DOHH2 (cell line): ENCODE measurements at regions not wholly inside any gene's neighbourhood (a gene's known extent, or its start where the extent isn't known, plus 50 kb on each side); places are given as distances from the start of the nearest gene placed in this dataset.

ENCODE experiments used
- H3F3A ChIP-seq: fragments of 200-600 bp; sonication (generic), shearing (Covaris generic); 2 replicates; pipeline ENCODE4 v1.6.0; 2016; ENCODE audit warnings: antibody characterized with exemption, mild to moderate bottlenecking; ENCODE audit not compliant: control insufficient read depth, insufficient read depth
- H3K27ac ChIP-seq: fragments of 200-600 bp; sonication (generic); 2 replicates; pipeline ENCODE4 v1.5.1; 2014; ENCODE audit warnings: low read depth, mild to moderate bottlenecking, low read length, moderate library complexity
- H3K27me3 ChIP-seq: fragments of 200-600 bp; sonication (generic); 2 replicates; pipeline ENCODE4 v1.6.1; 2014; ENCODE audit warnings: mild to moderate bottlenecking, low read length, mixed read lengths; ENCODE audit not compliant: control insufficient read depth
- H3K36me3 ChIP-seq: fragments of 200-600 bp; sonication (generic); 2 replicates; pipeline ENCODE4 v1.6.1; 2014; ENCODE audit warnings: mild to moderate bottlenecking, low read length, moderate library complexity, mixed read lengths; ENCODE audit not compliant: control insufficient read depth
- H3K4me1 ChIP-seq: fragments of 200-600 bp; sonication (generic); 2 replicates; pipeline ENCODE4 v1.6.1; 2014; ENCODE audit warnings: mild to moderate bottlenecking, low read length, mixed read lengths; ENCODE audit not compliant: control insufficient read depth
- H3K4me2 ChIP-seq: fragments of 200-600 bp; sonication (generic); 2 replicates; pipeline ENCODE4 v1.6.0; 2014; ENCODE audit warnings: mild to moderate bottlenecking, low read length, moderate library complexity
- H3K4me3 ChIP-seq: fragments of 200-600 bp; sonication (generic); 2 replicates; pipeline ENCODE4 v1.5.1; 2014; ENCODE audit warnings: mild to moderate bottlenecking, low read length, mixed read lengths
- H3K79me2 ChIP-seq: fragments of 200-600 bp; sonication (generic); 2 replicates; pipeline ENCODE4 v1.6.1; 2014; ENCODE audit warnings: mild to moderate bottlenecking, low read length, mixed read lengths; ENCODE audit not compliant: control insufficient read depth
- H3K9me2 ChIP-seq: fragments of 200-600 bp; sonication (generic); replicated peaks from 2 replicates; pipeline ENCODE4 v1.6.1; 2014; ENCODE audit warnings: mild to moderate bottlenecking, low read length, mixed read lengths; ENCODE audit not compliant: control insufficient read depth
- H3K9me3 ChIP-seq: fragments of 200-600 bp; sonication (generic); 2 replicates; pipeline ENCODE4 v1.6.1; 2014; ENCODE audit warnings: antibody characterized with exemption, low read length, mixed read lengths; ENCODE audit not compliant: control insufficient read depth, insufficient read depth
- H4K20me1 ChIP-seq: fragments of 200-600 bp; sonication (generic); 2 replicates; pipeline ENCODE4 v1.6.0; 2014; ENCODE audit warnings: low read depth, mild to moderate bottlenecking, antibody characterized with exemption, low read length, moderate library complexity; ENCODE audit not compliant: control insufficient read depth, insufficient read depth
- CTCF ChIP-seq: fragments of 200-600 bp; sonication (generic); IDR thresholded peaks from one replicate; pipeline ENCODE4 v1.5.1; 2014; ENCODE audit warnings: antibody characterized with exemption, mild to moderate bottlenecking, low read depth, low read length; ENCODE audit not compliant: poor library complexity, severe bottlenecking
- EZH2phosphoT487 ChIP-seq: fragments of 200-600 bp; sonication (generic); IDR thresholded peaks from 2 replicates; pipeline ENCODE4 v1.6.1; 2017; ENCODE audit warnings: borderline replicate concordance, mild to moderate bottlenecking, antibody characterized with exemption, low read length, moderate library complexity, mixed read lengths

- Histone ChIP-seq H3K4me2 (no peak overlapping the region), H3K36me3 (no peaks in the 10 kb centered on the region), H3K9me3 (no peaks in the 10 kb centered on the region), H3K27me3 (no peaks in the 10 kb centered on the region), H3K4me1 (no peaks in the 10 kb centered on the region), H4K20me1 (no peaks in the 10 kb centered on the region), H3F3A (no peaks in the 10 kb centered on the region), H3K27ac (no peak overlapping the region), H3K4me3 (no peak overlapping the region), H3K9me2 (no peaks in the 10 kb centered on the region), H3K79me2 (no peaks in the 10 kb centered on the region)
- TF ChIP-seq CTCF (no peak), EZH2phosphoT487 (no peak)
These were observed 181.6 kb downstream of the PCDH7 start for GRCh38 chr4:30901461-30902451.

- H4K20me1 ChIP-seq, result no peaks in the 10 kb centered on the region
- no peak overlapping the region for H3K27ac ChIP-seq
- H3K27me3 ChIP-seq, result no peaks in the 10 kb centered on the region
- TF ChIP-seq CTCF, result no peak
- TF ChIP-seq EZH2phosphoT487, result no peak
- no peak overlapping the region for H3K4me3 ChIP-seq
- H3K4me2 ChIP-seq, result no peak overlapping the region
- H3K79me2 ChIP-seq, result no peaks in the 10 kb centered on the region
- no peaks in the 10 kb centered on the region for H3F3A ChIP-seq
- no peaks in the 10 kb centered on the region for H3K36me3 ChIP-seq
- H3K4me1 ChIP-seq, result no peaks in the 10 kb centered on the region
- no peaks in the 10 kb centered on the region for H3K9me3 ChIP-seq
- H3K9me2 ChIP-seq, result no peaks in the 10 kb centered on the region
These were observed 183.5 kb downstream of the PCDH7 start for GRCh38 chr4:30903502-30904214.

- no peak for TF ChIP-seq EZH2phosphoT487
- no peaks in the 10 kb centered on the region for H4K20me1 ChIP-seq
- H3K27ac ChIP-seq, result no peak overlapping the region
- H3K27me3 ChIP-seq, result no peaks in the 10 kb centered on the region
- H3K9me2 ChIP-seq, result no peaks in the 10 kb centered on the region
- H3K4me3 ChIP-seq, result no peak overlapping the region
- no peaks in the 10 kb centered on the region for H3K4me1 ChIP-seq
- H3F3A ChIP-seq, result no peaks in the 10 kb centered on the region
- H3K36me3 ChIP-seq, result no peaks in the 10 kb centered on the region
- no peaks in the 10 kb centered on the region for H3K79me2 ChIP-seq
- H3K4me2 ChIP-seq, result no peak overlapping the region
- no peaks in the 10 kb centered on the region for H3K9me3 ChIP-seq
These were observed 184.0 kb downstream of the PCDH7 start for GRCh38 chr4:30904215-30904555.

GRCh38 chr4:30904588-30904987 lies 184.4 kb downstream of the PCDH7 start:
- Histone ChIP-seq H3K27me3 (no peaks in the 10 kb centered on the region), H3K79me2 (no peaks in the 10 kb centered on the region), H3F3A (no peaks in the 10 kb centered on the region), H3K9me3 (no peaks in the 10 kb centered on the region), H3K4me1 (no peaks in the 10 kb centered on the region), H3K4me3 (no peak overlapping the region), H4K20me1 (no peaks in the 10 kb centered on the region), H3K4me2 (no peak overlapping the region), H3K9me2 (no peaks in the 10 kb centered on the region), H3K27ac (no peak overlapping the region), H3K36me3 (no peaks in the 10 kb centered on the region)
- TF ChIP-seq EZH2phosphoT487, result no peak
- no peak for TF ChIP-seq CTCF
